GM10248 (cell line): ENCODE measurements at regions not wholly inside any gene's neighbourhood (a gene's known extent, or its start where the extent isn't known, plus 50 kb on each side); places are given as distances from the start of the nearest gene placed in this dataset.

Experiments
- CTCF ChIA-PET: fragments of 300-600 bp; sonication (Branson Sonifier 250); formaldehyde crosslinking; extraction: SDS; loops from one replicate; lab custom pipeline; 2021; ENCODE audit warnings: antibody characterized with exemption; lab: Yijun Ruan, JAX
- POLR2A ChIA-PET: fragments of 350-650 bp; sonication (Branson Sonifier 250); formaldehyde crosslinking; extraction: SDS; loops from one replicate; lab custom pipeline; 2020; ENCODE audit warnings: antibody characterized with exemption; lab: Yijun Ruan, JAX
- DNase-seq: peaks from one replicate; pipeline ENCODE4 v3.0.0; 2012; ENCODE audit errors: extremely low spot score
- TF ChIP-seq, protein P1 (sequence below): IDR thresholded peaks from 2 replicates; pipeline ENCODE4 v1.5.1; 2012; ENCODE audit warnings: mild to moderate bottlenecking, low read depth; ENCODE audit errors: extremely low read depth, missing control alignments, control extremely low read depth

DNA sequence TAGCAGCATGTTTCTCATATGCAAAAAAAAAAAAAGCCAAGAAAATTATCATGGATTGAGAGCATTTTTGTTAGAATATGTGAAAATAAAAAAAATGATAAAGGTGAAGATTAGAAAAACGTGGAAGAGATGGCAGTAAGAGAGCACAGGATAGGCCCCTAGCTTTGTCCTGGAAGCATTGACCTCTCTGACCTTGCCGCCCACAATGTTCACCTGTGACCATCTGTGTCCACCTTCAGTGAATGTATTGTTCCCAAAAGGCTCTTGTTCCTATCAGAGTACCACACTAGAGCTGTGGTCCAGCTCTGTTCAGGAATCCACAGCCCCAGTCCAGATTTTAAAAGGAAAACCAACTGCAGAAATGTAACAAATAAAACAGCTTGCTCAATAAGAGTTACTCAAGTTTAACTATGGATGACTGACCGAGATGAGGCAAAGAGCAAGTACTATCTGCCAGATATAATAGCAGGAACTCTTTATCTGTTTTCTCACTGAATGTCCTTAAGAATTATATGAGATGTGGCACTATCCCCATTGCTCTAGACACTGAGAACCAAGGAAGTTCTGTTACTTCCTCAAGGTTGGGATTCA lies 287.7 kb upstream of the STXBP5 start:
- TF ChIP-seq, protein P1, sequence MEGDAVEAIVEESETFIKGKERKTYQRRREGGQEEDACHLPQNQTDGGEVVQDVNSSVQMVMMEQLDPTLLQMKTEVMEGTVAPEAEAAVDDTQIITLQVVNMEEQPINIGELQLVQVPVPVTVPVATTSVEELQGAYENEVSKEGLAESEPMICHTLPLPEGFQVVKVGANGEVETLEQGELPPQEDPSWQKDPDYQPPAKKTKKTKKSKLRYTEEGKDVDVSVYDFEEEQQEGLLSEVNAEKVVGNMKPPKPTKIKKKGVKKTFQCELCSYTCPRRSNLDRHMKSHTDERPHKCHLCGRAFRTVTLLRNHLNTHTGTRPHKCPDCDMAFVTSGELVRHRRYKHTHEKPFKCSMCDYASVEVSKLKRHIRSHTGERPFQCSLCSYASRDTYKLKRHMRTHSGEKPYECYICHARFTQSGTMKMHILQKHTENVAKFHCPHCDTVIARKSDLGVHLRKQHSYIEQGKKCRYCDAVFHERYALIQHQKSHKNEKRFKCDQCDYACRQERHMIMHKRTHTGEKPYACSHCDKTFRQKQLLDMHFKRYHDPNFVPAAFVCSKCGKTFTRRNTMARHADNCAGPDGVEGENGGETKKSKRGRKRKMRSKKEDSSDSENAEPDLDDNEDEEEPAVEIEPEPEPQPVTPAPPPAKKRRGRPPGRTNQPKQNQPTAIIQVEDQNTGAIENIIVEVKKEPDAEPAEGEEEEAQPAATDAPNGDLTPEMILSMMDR, result no peak
- no peak for DNase-seq
- POLR2A ChIA-PET, result no interaction called here
- CTCF ChIA-PET, result no interaction called here

DNA sequence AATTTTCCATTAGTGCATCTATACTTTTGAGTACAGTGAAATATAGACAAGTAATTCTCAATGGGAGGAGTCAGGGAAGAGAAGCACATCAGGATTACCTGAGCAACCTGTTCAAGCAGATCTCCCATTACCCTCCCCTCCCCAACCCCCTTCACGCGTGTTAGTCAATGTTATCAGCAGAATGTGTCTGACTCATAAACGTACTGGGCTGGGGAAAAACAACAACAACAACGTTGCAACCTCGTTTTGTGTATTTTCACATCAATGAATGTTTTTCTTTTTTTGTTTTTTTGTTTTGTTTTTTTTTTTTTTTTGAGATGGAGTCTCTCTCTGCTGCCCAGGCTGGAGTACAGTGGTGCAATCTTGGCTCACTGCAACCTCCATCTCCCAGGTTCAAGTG lies 287.0 kb upstream of the STXBP5 start:
- ChIA-PET POLR2A (no interaction called here), CTCF (no interaction called here)
- DNase-seq, result no peak
- TF ChIP-seq, protein P1, result no peak

DNA sequence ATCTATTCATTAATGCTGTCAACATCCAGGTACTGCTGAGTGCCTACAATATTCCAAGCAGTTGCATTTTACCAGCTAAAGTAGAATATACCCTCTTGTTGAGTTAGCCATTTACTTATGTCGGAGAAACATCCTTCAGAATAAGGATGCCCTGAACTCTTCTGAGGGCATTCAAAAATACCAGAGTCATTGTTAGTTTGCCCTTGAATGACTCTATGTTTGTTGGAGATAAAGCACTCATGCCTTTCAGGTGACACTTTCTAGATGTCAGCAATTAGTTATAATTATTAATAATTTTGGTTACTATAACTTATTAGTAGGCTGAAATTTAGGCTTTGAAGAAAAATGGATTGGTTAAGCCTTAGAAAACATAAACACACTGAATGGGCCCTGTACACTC lies 286.2 kb upstream of the STXBP5 start:
- ChIA-PET POLR2A (no interaction called here), CTCF (no interaction called here)
- DNase-seq, result no peak
- TF ChIP-seq, protein P1, result no peak

DNA sequence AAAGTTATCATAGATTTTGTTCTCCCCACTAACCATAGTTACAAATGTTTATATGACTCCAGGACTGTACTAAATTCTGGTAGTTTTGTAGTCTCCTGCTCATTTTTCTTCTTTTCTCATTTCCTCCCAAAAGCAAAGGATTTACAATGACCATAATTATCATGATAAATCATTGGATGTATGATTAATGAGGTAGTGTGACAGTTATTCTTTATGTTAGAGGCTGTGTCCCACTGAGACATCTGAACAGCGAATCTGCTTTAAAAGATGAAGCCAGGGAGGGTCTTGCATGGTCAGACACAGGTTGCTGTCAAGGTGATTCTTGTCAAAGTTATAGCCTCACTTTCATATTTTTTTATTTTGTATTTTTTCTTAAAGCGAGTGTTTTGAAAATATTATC lies 285.2 kb upstream of the STXBP5 start:
- DNase-seq, result no peak
- CTCF ChIA-PET, result no interaction called here

DNA sequence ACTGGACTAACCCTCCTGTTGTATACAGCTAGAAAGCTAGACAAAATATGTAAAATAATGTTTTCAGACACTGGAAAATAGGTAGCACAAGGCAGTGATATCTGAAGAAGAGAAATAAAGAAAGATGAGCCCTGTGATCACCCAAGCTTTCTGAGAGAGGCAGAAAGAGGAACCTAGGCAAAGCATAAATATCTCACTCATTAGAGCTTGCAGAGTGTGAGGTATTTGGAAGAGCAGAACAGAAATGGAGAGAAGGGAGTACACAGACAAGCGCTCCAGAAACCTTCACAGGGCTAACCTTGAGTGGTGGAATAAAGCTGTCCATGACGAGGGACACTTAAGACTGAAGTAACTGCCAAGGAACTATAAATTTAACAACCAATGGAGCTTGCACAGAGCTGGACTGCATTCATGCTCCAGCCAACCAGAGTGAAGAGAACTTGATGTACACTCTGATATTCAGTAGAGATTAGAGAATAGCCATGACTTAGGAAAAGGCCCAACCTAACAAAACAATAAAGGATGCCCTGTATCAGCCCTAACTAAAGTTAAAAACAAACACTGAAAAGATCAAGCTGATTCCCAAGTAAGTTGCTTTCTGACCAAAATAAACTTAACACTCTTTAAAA lies 280.9 kb upstream of the STXBP5 start:
- DNase-seq, result no peak
- ChIA-PET CTCF (interaction anchor here (1.4 kb wide), 1 partner anchor 57 kb away, joined by 3 read pairs; no protein-coding TSS in a partner anchor), POLR2A (no interaction called here)
- TF ChIP-seq, protein P1, result no peak

More for the DNA sequence above, 285.2 kb upstream of the STXBP5 start:
- TF ChIP-seq, protein P1, result no peak
- POLR2A ChIA-PET, result no interaction called here

DNA sequence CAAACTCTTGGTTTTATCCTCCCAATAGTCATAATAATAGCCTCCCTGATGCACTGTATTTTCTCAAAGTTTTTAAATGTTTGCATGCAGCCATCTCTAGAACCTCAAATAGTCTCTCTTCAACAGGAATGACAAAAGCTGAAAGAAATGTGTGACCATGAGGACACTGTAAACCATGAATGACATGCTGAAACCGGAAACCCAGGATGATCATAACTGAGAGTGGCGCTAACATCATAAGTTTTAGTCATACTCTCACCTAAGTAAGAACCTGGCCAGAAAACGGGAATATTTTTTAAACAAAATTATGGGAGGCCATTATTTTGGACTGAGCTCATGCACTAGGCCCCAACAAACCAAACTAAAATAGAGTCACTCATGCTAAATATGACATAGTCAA lies 278.4 kb upstream of the STXBP5 start:
- ChIA-PET CTCF (interaction anchor here (1.4 to 1.5 kb wide), 3 partner anchors 15 to 23 kb away, joined by 3 to 4 read pairs (median 4); no protein-coding TSS in a partner anchor), POLR2A (no interaction called here)
- DNase-seq, result no peak
- TF ChIP-seq, protein P1, result no peak
